GM10266 (cell line): ENCODE measurements at regions not wholly inside any gene's neighbourhood (a gene's known extent, or its start where the extent isn't known, plus 50 kb on each side); places are given as distances from the start of the nearest gene placed in this dataset.

ENCODE experiments used
- DNase-seq: peaks from one replicate; pipeline ENCODE4 v3.0.0; 2012; ENCODE audit errors: extremely low spot score
- TF ChIP-seq, protein P1 (sequence below): IDR thresholded peaks from 2 replicates; pipeline ENCODE4 v1.5.1; 2012; ENCODE audit warnings: mild to moderate bottlenecking, low read depth; ENCODE audit not compliant: control insufficient read depth, insufficient read depth; ENCODE audit errors: missing control alignments

DNA sequence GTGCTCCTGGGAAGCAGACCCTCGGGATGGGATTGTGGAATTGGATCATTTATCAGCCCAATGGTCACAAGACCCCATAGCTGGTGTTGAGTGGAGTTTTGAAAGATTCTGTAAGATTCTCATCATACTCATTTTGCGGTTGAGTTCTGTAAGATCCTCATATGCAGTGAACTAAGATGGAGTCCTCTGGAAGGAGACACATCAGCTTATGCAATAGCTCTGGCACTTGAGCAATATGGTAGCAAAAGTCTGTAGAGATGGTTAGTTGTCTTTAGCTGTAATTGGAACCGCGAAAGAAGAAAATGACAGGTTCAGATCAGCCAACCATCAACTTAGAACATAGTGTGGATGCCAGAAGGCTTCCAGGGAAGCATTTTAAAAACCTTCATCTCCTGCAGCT is 184.5 kb upstream of the TSC22D2 start:
- TF ChIP-seq, protein P1, sequence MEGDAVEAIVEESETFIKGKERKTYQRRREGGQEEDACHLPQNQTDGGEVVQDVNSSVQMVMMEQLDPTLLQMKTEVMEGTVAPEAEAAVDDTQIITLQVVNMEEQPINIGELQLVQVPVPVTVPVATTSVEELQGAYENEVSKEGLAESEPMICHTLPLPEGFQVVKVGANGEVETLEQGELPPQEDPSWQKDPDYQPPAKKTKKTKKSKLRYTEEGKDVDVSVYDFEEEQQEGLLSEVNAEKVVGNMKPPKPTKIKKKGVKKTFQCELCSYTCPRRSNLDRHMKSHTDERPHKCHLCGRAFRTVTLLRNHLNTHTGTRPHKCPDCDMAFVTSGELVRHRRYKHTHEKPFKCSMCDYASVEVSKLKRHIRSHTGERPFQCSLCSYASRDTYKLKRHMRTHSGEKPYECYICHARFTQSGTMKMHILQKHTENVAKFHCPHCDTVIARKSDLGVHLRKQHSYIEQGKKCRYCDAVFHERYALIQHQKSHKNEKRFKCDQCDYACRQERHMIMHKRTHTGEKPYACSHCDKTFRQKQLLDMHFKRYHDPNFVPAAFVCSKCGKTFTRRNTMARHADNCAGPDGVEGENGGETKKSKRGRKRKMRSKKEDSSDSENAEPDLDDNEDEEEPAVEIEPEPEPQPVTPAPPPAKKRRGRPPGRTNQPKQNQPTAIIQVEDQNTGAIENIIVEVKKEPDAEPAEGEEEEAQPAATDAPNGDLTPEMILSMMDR, result no peak
- DNase-seq, result no peak

DNA sequence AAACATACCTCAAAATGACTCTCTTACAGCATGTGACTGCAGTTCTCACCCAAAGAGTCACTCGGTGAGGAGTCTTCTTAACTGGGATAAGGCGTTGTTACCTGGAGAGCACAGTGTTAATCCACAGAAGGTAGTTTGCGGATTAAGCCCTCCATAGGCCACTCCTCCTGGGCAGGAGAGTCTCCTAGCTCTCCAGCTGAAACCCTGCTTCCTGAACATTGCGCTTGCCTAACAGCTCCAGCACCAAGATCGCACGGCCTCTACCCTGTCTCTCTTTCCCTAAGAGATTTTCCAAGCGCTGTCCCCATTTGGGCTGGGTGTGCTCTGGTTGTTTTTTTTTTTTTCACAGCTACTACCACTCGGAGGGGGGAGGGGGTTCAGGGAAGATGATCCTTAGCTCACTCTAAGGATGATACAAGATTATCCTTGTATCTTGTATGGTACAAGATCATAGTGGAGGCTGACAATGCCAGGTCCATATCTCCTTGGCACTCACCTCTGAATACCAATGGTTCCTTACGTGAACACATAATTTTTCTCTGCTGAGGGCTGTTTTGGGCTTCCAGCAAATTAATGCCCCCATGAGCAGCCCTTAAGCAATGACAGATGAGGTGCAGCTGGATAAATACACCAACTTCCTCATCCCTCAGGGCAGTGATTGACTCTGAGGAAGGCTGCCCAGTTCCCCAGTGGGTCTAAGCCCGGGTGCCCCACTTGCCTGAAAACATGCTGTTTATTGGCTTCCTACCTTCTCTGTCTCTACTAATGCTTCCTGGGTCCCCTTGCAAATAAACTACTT is 185.2 kb upstream of the TSC22D2 start:
- TF ChIP-seq, protein P1, result no peak
- DNase-seq, result no peak

DNA sequence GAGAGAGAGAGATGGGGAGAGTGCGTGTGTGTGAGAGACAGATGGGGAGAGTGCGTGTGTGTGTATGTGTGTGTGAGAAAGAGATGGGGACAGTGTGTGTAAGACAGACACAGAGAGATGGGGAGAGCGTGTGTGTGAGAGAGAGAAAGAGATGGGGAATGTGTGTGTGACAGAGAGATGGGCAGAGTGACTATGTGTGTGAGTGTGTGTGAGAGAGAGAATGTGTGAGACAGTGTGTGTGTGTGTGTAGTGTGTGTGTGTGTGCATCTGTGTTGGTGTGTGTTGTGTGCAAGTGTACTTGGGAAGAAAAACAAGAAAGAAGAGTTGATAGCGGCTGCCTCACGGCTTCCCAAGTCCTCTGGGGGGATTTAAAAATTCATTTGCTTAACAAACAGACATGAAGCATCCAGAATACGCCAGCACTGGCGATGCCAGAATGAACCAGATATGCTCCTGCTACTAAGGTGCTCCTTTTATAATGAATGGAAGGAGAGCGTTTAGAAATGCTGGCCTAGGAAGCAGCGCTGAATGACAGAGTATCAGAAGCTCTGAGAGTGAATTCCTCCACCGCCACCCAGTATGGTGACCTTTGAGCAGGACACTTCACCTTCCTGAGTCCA is 186.1 kb upstream of the TSC22D2 start:
- TF ChIP-seq, protein P1, result no peak
- DNase-seq, result no peak

DNA sequence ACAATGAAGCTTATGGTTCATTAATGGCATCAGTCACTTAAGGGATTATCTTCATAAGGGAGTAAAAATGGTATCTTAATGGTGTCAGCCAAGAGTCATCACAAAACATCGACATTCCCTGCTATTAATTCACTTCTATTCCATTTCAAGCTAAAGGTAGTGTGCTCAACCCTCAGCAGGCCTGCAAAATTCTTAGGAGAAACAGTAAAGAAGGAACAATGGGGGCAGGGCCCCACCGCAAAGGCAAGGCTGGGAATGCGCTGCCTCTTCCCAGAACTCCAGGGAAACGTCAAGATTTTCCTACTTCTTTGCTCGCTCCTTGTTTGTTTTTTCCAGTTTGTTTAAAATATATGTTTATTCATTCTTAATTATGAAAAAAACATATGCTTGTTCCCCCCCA is 187.3 kb upstream of the TSC22D2 start:
- DNase-seq, result no peak
- TF ChIP-seq, protein P1, result no peak

DNA sequence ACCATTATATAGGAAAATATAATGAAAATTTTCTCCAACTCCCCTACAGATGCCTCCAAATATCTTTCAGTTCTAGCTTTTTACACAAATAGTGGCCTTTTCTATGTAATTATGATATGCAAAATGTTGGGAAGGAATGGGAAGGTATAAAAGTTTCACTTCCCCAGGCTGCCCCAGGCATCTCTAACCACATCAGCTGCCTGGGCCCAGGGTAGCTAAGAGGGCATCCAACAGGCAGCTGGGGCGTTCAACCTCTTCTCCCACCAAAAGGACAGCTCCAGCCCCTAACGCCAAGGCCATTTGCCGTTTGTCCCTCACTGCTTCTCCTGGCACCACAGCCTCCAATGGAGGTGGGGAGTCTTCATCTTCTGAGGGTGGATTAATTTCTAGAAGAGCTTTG is 188.1 kb upstream of the TSC22D2 start:
- no peak for DNase-seq
- TF ChIP-seq, protein P1, result no peak

DNA sequence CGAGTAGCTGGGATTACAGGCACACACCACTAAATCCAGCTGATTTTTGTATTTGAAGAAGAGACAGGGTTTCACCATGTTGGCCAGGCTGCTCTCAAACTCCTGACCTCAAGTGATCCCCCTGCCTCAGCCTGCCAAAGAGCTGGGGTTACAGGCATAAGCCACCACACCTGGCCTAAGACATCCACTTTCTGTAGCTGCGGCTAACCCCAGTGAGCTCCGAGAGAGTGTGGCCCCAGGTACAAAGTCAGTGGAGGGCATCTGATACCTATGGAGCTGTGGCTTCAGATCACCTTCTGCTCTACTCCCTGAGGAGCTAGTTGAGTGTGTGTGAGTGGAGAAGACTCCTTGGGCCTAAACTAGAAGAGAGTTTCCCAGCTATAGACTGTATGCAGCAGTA is 189.3 kb upstream of the TSC22D2 start:
- TF ChIP-seq, protein P1, result no peak

DNA sequence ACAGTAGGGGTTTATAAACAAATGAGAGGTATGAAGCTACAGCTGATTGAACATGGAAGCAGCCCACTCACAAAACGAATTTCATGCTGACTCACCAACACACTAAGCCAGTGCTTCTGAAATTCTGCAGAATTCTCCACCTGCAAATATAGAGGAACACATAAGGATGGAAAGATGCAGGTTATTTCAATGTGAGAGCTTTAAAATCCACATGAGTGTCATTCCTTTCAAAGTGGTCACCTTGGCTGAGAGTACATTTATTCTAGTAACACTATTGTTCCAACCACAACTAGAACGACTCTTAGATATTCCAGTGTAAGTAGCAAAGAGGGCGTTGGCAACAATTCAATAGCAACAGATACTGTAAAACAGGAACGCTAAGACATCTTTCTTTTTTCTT is 189.9 kb upstream of the TSC22D2 start:
- no peak for DNase-seq
- TF ChIP-seq, protein P1, result no peak

More for the DNA sequence above, 189.3 kb upstream of the TSC22D2 start:
- DNase-seq, result no peak
